ENCODE measurements at regions not wholly inside any gene's neighbourhood (a gene's known extent, or its start where the extent isn't known, plus 50 kb on each side); places are given as distances from the start of the nearest gene placed in this dataset.

- Histone ChIP-seq H3K9me3 (ENCODE audit: low read depth) (no peaks in the 10 kb centered on the region), H3K9me2 (replicated peaks; ENCODE audit: insufficient read depth) (peaks cover 3% of the 10 kb centered on the region), H3K36me3 (replicated peaks; ENCODE audit: insufficient read depth, low read depth) (no peaks in the 10 kb centered on the region), H3K4me1 (ENCODE audit: insufficient read depth) (no peaks in the 10 kb centered on the region), H4K20me1 (ENCODE audit: insufficient read depth, poor library complexity, severe bottlenecking) (no peaks in the 10 kb centered on the region), H3K4me2 (no peak overlapping the region), H3K27me3 (no peaks in the 10 kb centered on the region), H3K4me3 (no peak overlapping the region), H2AFZ (no peak overlapping the region), H3K79me2 (no peaks in the 10 kb centered on the region), H3K27ac (no peak overlapping the region)
- no peak for DNase-seq (ENCODE audit: low spot score)
- TF ChIP-seq EZH2phosphoT487 (IDR thresholded peaks at IDR 0.05; ENCODE audit: low read depth, severe bottlenecking, unreplicated experiment) (no peak), EZH2 (IDR thresholded peaks at IDR 0.05; ENCODE audit: borderline replicate concordance) (no peak), CTCF (IDR thresholded peaks at IDR 0.05; ENCODE audit: poor library complexity) (no peak)
- 100% methylated on average over 1 of the region's 1 CpG for WGBS (ENCODE audit: low lambda C conversion rate, missing lambda C conversion rate)
Measured at GRCh38 chr12:88973998-88974397, 378.3 kb downstream of the DUSP6 start.

GRCh38 chr12:88970740-88971139 is 381.6 kb downstream of the DUSP6 start:
- WGBS (ENCODE audit: low lambda C conversion rate, missing lambda C conversion rate), result 30% methylated on average over 1 of the region's 1 CpG
- DNase-seq (ENCODE audit: low spot score), result no peak
- Histone ChIP-seq H3K4me2 (no peak overlapping the region), H3K9me2 (replicated peaks; ENCODE audit: insufficient read depth) (peaks cover 3% of the 10 kb centered on the region), H3K79me2 (no peaks in the 10 kb centered on the region), H3K36me3 (replicated peaks; ENCODE audit: insufficient read depth, low read depth) (no peaks in the 10 kb centered on the region), H3K27me3 (no peaks in the 10 kb centered on the region), H3K9me3 (ENCODE audit: low read depth) (no peaks in the 10 kb centered on the region), H3K4me3 (no peak overlapping the region), H3K4me1 (ENCODE audit: insufficient read depth) (no peaks in the 10 kb centered on the region), H3K27ac (no peak overlapping the region), H2AFZ (no peak overlapping the region), H4K20me1 (ENCODE audit: insufficient read depth, poor library complexity, severe bottlenecking) (no peaks in the 10 kb centered on the region)
- no peak for TF ChIP-seq EZH2phosphoT487 (IDR thresholded peaks at IDR 0.05; ENCODE audit: low read depth, severe bottlenecking, unreplicated experiment)
- TF ChIP-seq CTCF (IDR thresholded peaks at IDR 0.05; ENCODE audit: poor library complexity), result no peak
- TF ChIP-seq EZH2 (IDR thresholded peaks at IDR 0.05; ENCODE audit: borderline replicate concordance), result no peak

GRCh38 chr12:88969127-88969526 is 383.2 kb downstream of the DUSP6 start:
- no peaks in the 10 kb centered on the region for H3K9me3 ChIP-seq (ENCODE audit: low read depth)
- TF ChIP-seq EZH2 (IDR thresholded peaks at IDR 0.05; ENCODE audit: borderline replicate concordance) (no peak), EZH2phosphoT487 (IDR thresholded peaks at IDR 0.05; ENCODE audit: low read depth, severe bottlenecking, unreplicated experiment) (no peak), CTCF (IDR thresholded peaks at IDR 0.05; ENCODE audit: poor library complexity) (no peak)
- WGBS (ENCODE audit: low lambda C conversion rate, missing lambda C conversion rate), result 98% methylated on average over 5 of the region's 5 CpGs
- no peak overlapping the region for H3K27ac ChIP-seq
- no peak for DNase-seq (ENCODE audit: low spot score)
- H3K79me2 ChIP-seq, result no peaks in the 10 kb centered on the region
- no peak overlapping the region for H3K4me3 ChIP-seq
- H3K4me1 ChIP-seq (ENCODE audit: insufficient read depth), result no peaks in the 10 kb centered on the region
- no peak overlapping the region for H3K4me2 ChIP-seq
- no peaks in the 10 kb centered on the region for H3K27me3 ChIP-seq
- peaks cover 3% of the 10 kb centered on the region for H3K9me2 ChIP-seq (replicated peaks; ENCODE audit: insufficient read depth)
- H4K20me1 ChIP-seq (ENCODE audit: insufficient read depth, poor library complexity, severe bottlenecking), result no peaks in the 10 kb centered on the region
- H3K36me3 ChIP-seq (replicated peaks; ENCODE audit: insufficient read depth, low read depth), result no peaks in the 10 kb centered on the region
- H2AFZ ChIP-seq, result no peak overlapping the region

Data from hepatocyte (in vitro differentiated cells).